ENCODE measurements at regions not wholly inside any gene's neighbourhood (a gene's known extent, or its start where the extent isn't known, plus 50 kb on each side); places are given as distances from the start of the nearest gene placed in this dataset.

GRCh38 chr21:18602711-18603110 lies 199.1 kb upstream of the TMPRSS15 start:
- no peak overlapping the region for H3K4me3 ChIP-seq (ENCODE audit: low read length)
- DNase-seq (ENCODE audit: low read depth), result no peak
- TF ChIP-seq, protein P1, sequence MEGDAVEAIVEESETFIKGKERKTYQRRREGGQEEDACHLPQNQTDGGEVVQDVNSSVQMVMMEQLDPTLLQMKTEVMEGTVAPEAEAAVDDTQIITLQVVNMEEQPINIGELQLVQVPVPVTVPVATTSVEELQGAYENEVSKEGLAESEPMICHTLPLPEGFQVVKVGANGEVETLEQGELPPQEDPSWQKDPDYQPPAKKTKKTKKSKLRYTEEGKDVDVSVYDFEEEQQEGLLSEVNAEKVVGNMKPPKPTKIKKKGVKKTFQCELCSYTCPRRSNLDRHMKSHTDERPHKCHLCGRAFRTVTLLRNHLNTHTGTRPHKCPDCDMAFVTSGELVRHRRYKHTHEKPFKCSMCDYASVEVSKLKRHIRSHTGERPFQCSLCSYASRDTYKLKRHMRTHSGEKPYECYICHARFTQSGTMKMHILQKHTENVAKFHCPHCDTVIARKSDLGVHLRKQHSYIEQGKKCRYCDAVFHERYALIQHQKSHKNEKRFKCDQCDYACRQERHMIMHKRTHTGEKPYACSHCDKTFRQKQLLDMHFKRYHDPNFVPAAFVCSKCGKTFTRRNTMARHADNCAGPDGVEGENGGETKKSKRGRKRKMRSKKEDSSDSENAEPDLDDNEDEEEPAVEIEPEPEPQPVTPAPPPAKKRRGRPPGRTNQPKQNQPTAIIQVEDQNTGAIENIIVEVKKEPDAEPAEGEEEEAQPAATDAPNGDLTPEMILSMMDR (conservative IDR thresholded peaks at IDR 0.05; ENCODE audit: low read depth, low read length), result no peak

- no peak overlapping the region for H3K4me3 ChIP-seq (ENCODE audit: low read length)
- no peak for DNase-seq (ENCODE audit: low read depth)
- TF ChIP-seq, protein P1 (conservative IDR thresholded peaks at IDR 0.05; ENCODE audit: low read depth, low read length), result no peak
Measured at GRCh38 chr21:18603261-18603660, 199.7 kb upstream of the TMPRSS15 start.

DNA sequence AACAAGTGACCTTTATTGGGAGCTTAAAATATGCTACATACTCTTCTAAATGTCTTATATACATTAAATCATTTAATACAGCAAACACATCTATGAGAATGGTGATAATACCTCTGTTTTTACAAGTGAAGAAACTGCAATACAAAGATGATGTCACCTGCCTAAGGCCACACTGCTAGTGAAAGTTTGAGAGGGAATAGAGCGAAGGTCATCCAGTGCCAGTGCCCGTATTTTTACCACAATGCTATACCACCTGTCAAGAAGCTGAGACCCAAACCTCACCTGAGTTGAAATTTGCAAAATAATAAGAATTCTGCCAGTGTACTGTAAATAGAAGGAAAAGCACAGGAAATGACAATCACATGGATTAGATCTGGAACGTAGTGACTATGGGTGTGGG lies 200.4 kb upstream of the TMPRSS15 start:
- no peak for DNase-seq (ENCODE audit: low read depth)
- TF ChIP-seq, protein P1 (conservative IDR thresholded peaks at IDR 0.05; ENCODE audit: low read depth, low read length), result no peak

DNA sequence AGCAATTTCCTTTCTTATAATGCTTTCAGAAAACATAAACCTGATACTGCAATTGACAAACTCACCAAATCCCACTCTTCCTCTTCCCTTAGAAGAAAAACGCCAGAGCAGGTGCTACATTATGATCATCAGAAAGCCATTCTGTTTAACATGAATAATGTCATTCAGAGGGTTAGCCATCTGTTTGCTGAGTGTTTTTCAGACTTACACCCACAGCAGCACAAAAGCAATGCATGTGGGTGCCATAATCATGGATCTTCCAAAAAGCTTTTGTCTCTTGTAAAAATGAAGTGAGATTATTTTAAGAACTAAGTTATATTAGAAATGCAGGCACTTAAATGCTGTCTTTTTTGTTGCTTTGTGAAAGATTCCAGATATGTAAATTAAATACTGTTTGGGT lies 204.6 kb upstream of the TMPRSS15 start:
- DNase-seq (ENCODE audit: low read depth), result no peak
- no peak overlapping the region for H3K4me3 ChIP-seq (ENCODE audit: low read length)
- TF ChIP-seq, protein P1 (conservative IDR thresholded peaks at IDR 0.05; ENCODE audit: low read depth, low read length), result no peak

More for the DNA sequence above, 200.4 kb upstream of the TMPRSS15 start:
- no peak overlapping the region for H3K4me3 ChIP-seq (ENCODE audit: low read length)

- TF ChIP-seq, protein P1 (conservative IDR thresholded peaks at IDR 0.05; ENCODE audit: low read depth, low read length), result no peak
- no peak for DNase-seq (ENCODE audit: low read depth)
- no peak overlapping the region for H3K4me3 ChIP-seq (ENCODE audit: low read length)
Measured at GRCh38 chr21:18614303-18614702, 210.7 kb upstream of the TMPRSS15 start.

DNA sequence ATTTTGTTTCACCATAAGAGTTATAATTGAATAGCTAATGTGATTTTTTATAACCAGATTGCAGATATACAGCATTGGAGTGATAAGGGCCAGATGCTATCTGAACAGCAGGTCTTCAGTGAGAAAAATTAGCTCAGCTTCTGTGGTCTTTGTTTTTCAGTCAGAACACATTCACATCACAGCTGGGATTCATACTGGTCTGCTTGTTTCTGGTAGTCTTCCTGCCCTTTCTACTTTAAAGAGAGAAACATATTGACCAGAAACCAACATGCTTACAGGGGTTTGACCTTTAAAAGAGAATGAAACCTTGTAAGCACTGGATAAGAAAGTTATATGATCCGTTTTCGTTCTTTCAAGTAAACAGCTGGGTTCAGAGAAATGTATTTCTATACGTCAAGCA lies 213.7 kb upstream of the TMPRSS15 start:
- no peak for DNase-seq (ENCODE audit: low read depth)
- TF ChIP-seq, protein P1 (conservative IDR thresholded peaks at IDR 0.05; ENCODE audit: low read depth, low read length), result no peak
- no peak overlapping the region for H3K4me3 ChIP-seq (ENCODE audit: low read length)

GRCh38 chr21:18620436-18620835 lies 216.9 kb upstream of the TMPRSS15 start:
- no peak overlapping the region for H3K4me3 ChIP-seq (ENCODE audit: low read length)
- DNase-seq (ENCODE audit: low read depth), result no peak
- TF ChIP-seq, protein P1 (conservative IDR thresholded peaks at IDR 0.05; ENCODE audit: low read depth, low read length), result no peak
